Activated naive CD4-positive, alpha-beta T cell treated with anti-CD3 and anti-CD28 coated beads, Interleukin-2, amount 50 U/mL, for 24 hours (primary cell): ENCODE measurements at regions not wholly inside any gene's neighbourhood (a gene's known extent, or its start where the extent isn't known, plus 50 kb on each side); places are given as distances from the start of the nearest gene placed in this dataset.
A peak's percentile ranks its signal among the peaks of the same experiment; 100 is the strongest.
"Not testable (repeated sequence)": the region's sequence is repeated elsewhere in the genome, so short reads cannot be mapped to it uniquely, and the experiment has no call there.

Experiments used
- H3K27ac Mint-ChIP-seq: one replicate; pipeline ENCODE4 v1.8.0; 2021; ENCODE audit warnings: mild to moderate bottlenecking, mixed read lengths
- H3K27me3 Mint-ChIP-seq: one replicate; pipeline ENCODE4 v1.8.0; 2021; ENCODE audit warnings: mixed read lengths
- H3K36me3 Mint-ChIP-seq: one replicate; pipeline ENCODE4 v1.8.0; 2021; ENCODE audit warnings: mixed read lengths
- H3K4me1 Mint-ChIP-seq: one replicate; pipeline ENCODE4 v1.8.0; 2021; ENCODE audit warnings: mixed read lengths
- H3K4me3 Mint-ChIP-seq: one replicate; pipeline ENCODE4 v1.8.0; 2021; ENCODE audit warnings: mild to moderate bottlenecking, mixed read lengths
- H3K9me3 Mint-ChIP-seq: one replicate; pipeline ENCODE4 v1.8.0; 2021; ENCODE audit warnings: mixed read lengths

- Mint-ChIP-seq H3K4me1 (peaks cover 19% of the 10 kb centered on the region), H3K27ac (no peak overlapping the region), H3K27me3 (no peaks in the 10 kb centered on the region), H3K36me3 (no peaks in the 10 kb centered on the region), H3K4me3 (no peak overlapping the region), H3K9me3 (no peaks in the 10 kb centered on the region)
Measured at GRCh38 chr10:11691319-11691755, 50.8 kb upstream of the ECHDC3 start.

GRCh38 chr10:11689945-11690736 is 52.0 kb upstream of the ECHDC3 start:
- Mint-ChIP-seq H3K9me3 (no peaks in the 10 kb centered on the region), H3K36me3 (no peaks in the 10 kb centered on the region), H3K4me1 (peaks cover 31% of the 10 kb centered on the region), H3K27ac (peak overlapping the region; percentile 68), H3K27me3 (no peaks in the 10 kb centered on the region), H3K4me3 (no peak overlapping the region)

GRCh38 chr10:11688448-11688795 is 53.8 kb upstream of the ECHDC3 start:
- not testable (repeated sequence) for H3K4me3 Mint-ChIP-seq, H3K36me3 Mint-ChIP-seq, H3K27ac Mint-ChIP-seq, H3K9me3 Mint-ChIP-seq, H3K27me3 Mint-ChIP-seq
- H3K4me1 Mint-ChIP-seq, result peaks cover 49% of the 10 kb centered on the region

- Mint-ChIP-seq H3K4me3 (no peak overlapping the region), H3K27me3 (no peaks in the 10 kb centered on the region), H3K36me3 (no peaks in the 10 kb centered on the region), H3K4me1 (peaks cover 53% of the 10 kb centered on the region), H3K9me3 (no peaks in the 10 kb centered on the region), H3K27ac (no peak overlapping the region)
Measured at GRCh38 chr10:11687779-11688447, 54.3 kb upstream of the ECHDC3 start.

GRCh38 chr10:11687357-11687771 is 54.8 kb upstream of the ECHDC3 start:
- no peaks in the 10 kb centered on the region for H3K36me3 Mint-ChIP-seq
- no peaks in the 10 kb centered on the region for H3K9me3 Mint-ChIP-seq
- H3K27me3 Mint-ChIP-seq, result no peaks in the 10 kb centered on the region
- H3K4me3 Mint-ChIP-seq, result no peak overlapping the region
- no peak overlapping the region for H3K27ac Mint-ChIP-seq
- peaks cover 58% of the 10 kb centered on the region for H3K4me1 Mint-ChIP-seq

- Mint-ChIP-seq H3K27me3 (no peaks in the 10 kb centered on the region), H3K27ac (peak overlapping the region; percentile 89), H3K4me1 (peaks cover 70% of the 10 kb centered on the region)
Measured at GRCh38 chr10:11685787-11686218, 56.4 kb upstream of the ECHDC3 start.

GRCh38 chr10:11684717-11685645 is 57.2 kb upstream of the ECHDC3 start:
- peak overlapping the region; percentile 80 for H3K4me3 Mint-ChIP-seq
- peak overlapping the region; percentile 94 for H3K27ac Mint-ChIP-seq
- H3K36me3 Mint-ChIP-seq, result no peaks in the 10 kb centered on the region
- H3K27me3 Mint-ChIP-seq, result no peaks in the 10 kb centered on the region
- H3K9me3 Mint-ChIP-seq, result no peaks in the 10 kb centered on the region
- peaks cover 72% of the 10 kb centered on the region for H3K4me1 Mint-ChIP-seq

More at GRCh38 chr10:11685787-11686218, 56.4 kb upstream of the ECHDC3 start:
- H3K36me3 Mint-ChIP-seq, result no peaks in the 10 kb centered on the region
- no peaks in the 10 kb centered on the region for H3K9me3 Mint-ChIP-seq
- peak overlapping the region; percentile 74 for H3K4me3 Mint-ChIP-seq

- H3K9me3 Mint-ChIP-seq, H3K27me3 Mint-ChIP-seq, H3K36me3 Mint-ChIP-seq: not testable (repeated sequence)
- H3K4me3 Mint-ChIP-seq, result peak overlapping the region; percentile 80
- peaks cover 72% of the 10 kb centered on the region for H3K4me1 Mint-ChIP-seq
- H3K27ac Mint-ChIP-seq, result peak overlapping the region; percentile 94
Measured at GRCh38 chr10:11684341-11684716, 57.9 kb upstream of the ECHDC3 start.

- Mint-ChIP-seq H3K27ac (peak overlapping the region; percentile 94), H3K36me3 (no peaks in the 10 kb centered on the region), H3K4me3 (peak overlapping the region; percentile 80), H3K9me3 (no peaks in the 10 kb centered on the region), H3K27me3 (no peaks in the 10 kb centered on the region), H3K4me1 (peaks cover 67% of the 10 kb centered on the region)
Measured at GRCh38 chr10:11683529-11684320, 58.5 kb upstream of the ECHDC3 start.

- no peak overlapping the region for H3K4me3 Mint-ChIP-seq
- H3K27me3 Mint-ChIP-seq, result no peaks in the 10 kb centered on the region
- H3K9me3 Mint-ChIP-seq, result no peaks in the 10 kb centered on the region
- H3K36me3 Mint-ChIP-seq, result no peaks in the 10 kb centered on the region
- H3K4me1 Mint-ChIP-seq, result peaks cover 63% of the 10 kb centered on the region
- peak overlapping the region; percentile 62 for H3K27ac Mint-ChIP-seq
Measured at GRCh38 chr10:11682851-11683250, 59.3 kb upstream of the ECHDC3 start.

- H3K9me3 Mint-ChIP-seq, result no peaks in the 10 kb centered on the region
- H3K4me3 Mint-ChIP-seq, result no peak overlapping the region
- H3K4me1 Mint-ChIP-seq, result peaks cover 57% of the 10 kb centered on the region
- no peaks in the 10 kb centered on the region for H3K27me3 Mint-ChIP-seq
- no peaks in the 10 kb centered on the region for H3K36me3 Mint-ChIP-seq
- H3K27ac Mint-ChIP-seq, result no peak overlapping the region
Measured at GRCh38 chr10:11682267-11682683, 59.9 kb upstream of the ECHDC3 start.

GRCh38 chr10:11680496-11680895 is 61.7 kb upstream of the ECHDC3 start:
- no peak overlapping the region for H3K27ac Mint-ChIP-seq
- peaks cover 44% of the 10 kb centered on the region for H3K4me1 Mint-ChIP-seq
- no peaks in the 10 kb centered on the region for H3K36me3 Mint-ChIP-seq
- H3K9me3 Mint-ChIP-seq, result no peaks in the 10 kb centered on the region
- H3K27me3 Mint-ChIP-seq, result no peaks in the 10 kb centered on the region
- H3K4me3 Mint-ChIP-seq, result no peak overlapping the region

GRCh38 chr10:11679946-11680345 is 62.2 kb upstream of the ECHDC3 start:
- Mint-ChIP-seq H3K36me3 (peaks cover 2% of the 10 kb centered on the region), H3K27me3 (no peaks in the 10 kb centered on the region), H3K4me1 (peaks cover 39% of the 10 kb centered on the region), H3K27ac (no peak overlapping the region), H3K4me3 (no peak overlapping the region), H3K9me3 (no peaks in the 10 kb centered on the region)

GRCh38 chr10:11678074-11678793 is 63.9 kb upstream of the ECHDC3 start:
- Mint-ChIP-seq H3K27ac (no peak overlapping the region), H3K36me3 (peaks cover 2% of the 10 kb centered on the region), H3K4me3 (no peak overlapping the region), H3K4me1 (peaks cover 32% of the 10 kb centered on the region), H3K27me3 (no peaks in the 10 kb centered on the region), H3K9me3 (no peaks in the 10 kb centered on the region)
